HCT116 (cell line): ENCODE measurements at regions not wholly inside any gene's neighbourhood (a gene's known extent, or its start where the extent isn't known, plus 50 kb on each side); places are given as distances from the start of the nearest gene placed in this dataset.

ENCODE experiments used
- ATAC-seq: fragments of 200-7000 bp; cut with Tn5 transposase; 2 replicates; pipeline ENCODE4 v1.9.1; 2020; ENCODE audit warnings: mild to moderate bottlenecking, moderate library complexity
- BruUV-seq: library from RNA; stranded (reverse); fragments of 400-500 nt; replicated peaks from 2 replicates; lab custom pipeline; 2021; lab: Mats Ljungman, UMichigan
- CTCF ChIA-PET: fragments of 300-600 bp; sonication (Branson Sonifier 250); formaldehyde crosslinking; loops from one replicate; lab custom pipeline; 2021; ENCODE audit warnings: antibody characterized with exemption; lab: Charles Lee
- POLR2A ChIA-PET: fragments of 300-600, 350-600 bp; sonication (Branson Sonifier 250); formaldehyde crosslinking; loops from one replicate; lab custom pipeline; 2021; ENCODE audit warnings: antibody characterized with exemption; lab: Charles Lee
- RAD21 ChIA-PET, 2 experiments: fragments of 300-600 bp; sonication (Branson Sonifier 250); formaldehyde crosslinking; loops; one replicate each; lab custom pipeline; 2023; ENCODE audit warnings: low total read pairs in 2 of 2; ENCODE audit not compliant: uncharacterized antibody in 2 of 2, unreplicated experiment in 2 of 2, low non-redundant PET in 1 of 2; lab: Charles Lee
- DNase-seq: peaks from one replicate; pipeline ENCODE4 v3.0.0-alpha.2; 2010; ENCODE audit warnings: low read depth, low spot score
- H2AFZ ChIP-seq: fragments of 200-600 bp; shearing (Covaris generic), sonication (generic); 2 replicates; pipeline ENCODE4 v1.6.1; 2017; ENCODE audit warnings: low read depth, mixed run types, mixed read lengths, antibody characterized with exemption, low read length; ENCODE audit not compliant: poor library complexity, severe bottlenecking
- H3K27ac ChIP-seq: 2 replicates; pipeline ENCODE4 v1.5.1; 2012; ENCODE audit warnings: low read depth, low read length
- H3K27me3 ChIP-seq: fragments of 200-600 bp; sonication (generic); 2 replicates; pipeline ENCODE4 v1.6.1; 2016; ENCODE audit warnings: mixed run types, low read length, mixed read lengths; ENCODE audit not compliant: insufficient read depth
- H3K36me3 ChIP-seq, 2 experiments: fragments of 200-500 bp in 1 of 2; fragments of 200-600 bp in 1 of 2; sonication (Bioruptor generic) in 1 of 2; sonication (generic) in 1 of 2; 2 replicates each; pipeline versions ENCODE4 v1.5.1 to v1.6.1; 2014 to 2016; ENCODE audit warnings: low read length in 2 of 2, inconsistent platforms in 1 of 2, mixed read lengths in 1 of 2, mixed run types in 1 of 2; ENCODE audit not compliant: insufficient read depth in 2 of 2, control insufficient read depth in 1 of 2
- H3K4me1 ChIP-seq, 2 experiments: fragments of 200-600 bp in 1 of 2; sonication (generic) in 1 of 2; 2 replicates each; pipeline versions ENCODE4 v1.5.1 to v1.6.1; 2012 to 2017; ENCODE audit warnings: low read length in 2 of 2, inconsistent platforms in 1 of 2, mild to moderate bottlenecking in 1 of 2, mixed read lengths in 1 of 2, mixed run types in 1 of 2, moderate library complexity in 1 of 2; ENCODE audit not compliant: insufficient read depth in 2 of 2, control insufficient read depth in 1 of 2
- H3K4me2 ChIP-seq: fragments of 200-600 bp; sonication (generic); 2 replicates; pipeline ENCODE4 v1.6.1; 2017; ENCODE audit warnings: mixed run types, low read length, mixed read lengths
- H3K4me3 ChIP-seq, 2 experiments: fragments of 200-600 bp in 1 of 2; sonication (generic) in 1 of 2; replicated peaks in 1 of 2; 2 replicates each; pipeline ENCODE4 v1.5.1; 2011 to 2016; ENCODE audit warnings: low read length in 2 of 2, control low read depth in 1 of 2, low read depth in 1 of 2, mild to moderate bottlenecking in 1 of 2, mixed read lengths in 1 of 2, mixed run types in 1 of 2
- H3K79me2 ChIP-seq: fragments of 200-600 bp; sonication (generic); 2 replicates; pipeline ENCODE4 v1.6.1; 2017; ENCODE audit warnings: mild to moderate bottlenecking, mixed run types, low read length, moderate library complexity, mixed read lengths; ENCODE audit not compliant: insufficient read depth
- H3K9ac ChIP-seq: fragments of 200-600 bp; sonication (generic); 2 replicates; pipeline ENCODE4 v1.6.1; 2016; ENCODE audit warnings: low read length, mixed read lengths
- H3K9me2 ChIP-seq: fragments of 200-600 bp; sonication (generic), shearing (Covaris generic); 2 replicates; pipeline ENCODE4 v1.6.1; 2017; ENCODE audit warnings: mixed run types, mild to moderate bottlenecking, moderate library complexity; ENCODE audit not compliant: insufficient read depth
- H3K9me3 ChIP-seq, 2 experiments: fragments of 200-500 bp in 1 of 2; fragments of 200-600 bp in 1 of 2; sonication (Bioruptor generic) in 1 of 2; sonication (generic) in 1 of 2; 2 replicates each; pipeline ENCODE4 v1.6.1; 2014 to 2017; ENCODE audit warnings: low read length in 2 of 2, mixed read lengths in 2 of 2, inconsistent platforms in 1 of 2, low read depth in 1 of 2, mild to moderate bottlenecking in 1 of 2, mixed run types in 1 of 2, moderate library complexity in 1 of 2; ENCODE audit not compliant: control insufficient read depth in 1 of 2, insufficient read depth in 1 of 2
- H4K20me1 ChIP-seq: fragments of 200-600 bp; sonication (generic), shearing (Covaris generic); 2 replicates; pipeline ENCODE4 v1.6.1; 2017; ENCODE audit warnings: mixed run types, mild to moderate bottlenecking, moderate library complexity; ENCODE audit not compliant: insufficient read depth
- CBX3 ChIP-seq: IDR thresholded peaks from 2 replicates; pipeline ENCODE4 v1.6.1; 2012; ENCODE audit warnings: low read depth
- CEBPB ChIP-seq: IDR thresholded peaks from 2 replicates; pipeline ENCODE4 v1.6.1; 2012; ENCODE audit warnings: low read depth
- CTCF ChIP-seq, 3 experiments: fragments of 200-600 bp in 1 of 3; sonication (generic) in 1 of 3; IDR thresholded peaks in 2 of 3; conservative IDR thresholded peaks in 1 of 3; 2 replicates each; pipeline ENCODE4 v1.5.1; 2012 to 2017; ENCODE audit warnings: low read depth in 2 of 3, low read length in 2 of 3, antibody characterized with exemption in 1 of 3, borderline replicate concordance in 1 of 3, control low read depth in 1 of 3, mild to moderate bottlenecking in 1 of 3, mixed read lengths in 1 of 3, mixed run types in 1 of 3, moderate library complexity in 1 of 3; ENCODE audit not compliant: insufficient read depth in 1 of 3
- EGR1 ChIP-seq: IDR thresholded peaks from 2 replicates; pipeline ENCODE4 v1.6.1; 2012; ENCODE audit warnings: low read depth
- ELF1 ChIP-seq: IDR thresholded peaks from 2 replicates; pipeline ENCODE4 v1.6.1; 2012; ENCODE audit warnings: low read depth, borderline replicate concordance
- EZH2phosphoT487 ChIP-seq: fragments of 200-600 bp; IDR thresholded peaks from 2 replicates; pipeline ENCODE4 v1.6.1; 2018; ENCODE audit warnings: antibody characterized with exemption, borderline replicate concordance
- FOSL1 ChIP-seq: IDR thresholded peaks from 2 replicates; pipeline ENCODE4 v1.6.1; 2012; ENCODE audit warnings: low read depth
- JUND ChIP-seq: IDR thresholded peaks from 2 replicates; pipeline ENCODE4 v1.6.1; 2012
- SP1 ChIP-seq: IDR thresholded peaks from 2 replicates; pipeline ENCODE4 v1.6.1; 2012; ENCODE audit warnings: low read depth
- SRF ChIP-seq: IDR thresholded peaks from 2 replicates; pipeline ENCODE4 v1.6.1; 2012; ENCODE audit warnings: low read depth
- TCF7L2 ChIP-seq: IDR thresholded peaks from 2 replicates; pipeline ENCODE4 v1.7.0; 2011; ENCODE audit warnings: borderline replicate concordance, inconsistent platforms; ENCODE audit not compliant: insufficient read depth, insufficient read length; ENCODE audit errors: extremely low read depth
- YY1 ChIP-seq: IDR thresholded peaks from 2 replicates; pipeline ENCODE4 v1.6.1; 2011; ENCODE audit warnings: low read length, low read depth, moderate library complexity, mild to moderate bottlenecking; ENCODE audit not compliant: insufficient replicate concordance; ENCODE audit errors: extremely low read depth
- ZBTB33 ChIP-seq: IDR thresholded peaks from 2 replicates; pipeline ENCODE4 v1.6.1; 2011; ENCODE audit warnings: mild to moderate bottlenecking, low read length, moderate library complexity; ENCODE audit not compliant: insufficient replicate concordance; ENCODE audit errors: extremely low read depth
- ZFX ChIP-seq: fragments of 450-650 bp; IDR thresholded peaks from 2 replicates; pipeline ENCODE4 v1.6.1; 2017
- ZNF274 ChIP-seq: fragments of 200-500 bp; sonication (Bioruptor generic); IDR thresholded peaks from 2 replicates; pipeline ENCODE4 v1.6.1; 2014; ENCODE audit warnings: mild to moderate bottlenecking, low read depth, low read length, inconsistent platforms
- intact Hi-C: fragments of 100-400 bp; cut with micrococcal nuclease; formaldehyde crosslinking; loops from 2 replicates; pipeline ENCODE4 v1.10.0; 2022
- TF ChIP-seq, protein P1 (sequence below): IDR thresholded peaks from 2 replicates; pipeline ENCODE4 v1.6.1; 2012

- Histone ChIP-seq H4K20me1 (no peaks in the 10 kb centered on the region), H3K27ac (no peak overlapping the region), H3K79me2 (no peaks in the 10 kb centered on the region), H3K27me3 (no peaks in the 10 kb centered on the region), H3K9ac (no peak overlapping the region), H3K9me2 (0 out of 2 replicates have a peak, but pooled peaks cover 2% of the 10 kb centered on the region), H3K4me3 (no peak overlapping the region)
- BruUV-seq, result no TSS peak
- no peak for DNase-seq
- POLR2A ChIA-PET, result no interaction called here
- intact Hi-C loops, result no loop called here
- TF ChIP-seq EZH2phosphoT487 (no peak), JUND (no peak), TCF7L2 (no peak), CTCF (IDR thresholded peaks at IDR 0.05 in 2 of 3, conservative IDR thresholded peaks at IDR 0.05 in 1 of 3; ENCODE audit: borderline replicate concordance in 1 of 3, insufficient read depth in 1 of 3, low read depth in 2 of 3, low read length in 2 of 3) (no peak), YY1 (no peak), FOSL1 (no peak), ELF1 (no peak), EGR1 (no peak), ZNF274 (no peak), SRF (no peak), ZFX (no peak), CBX3 (no peak), ZBTB33 (no peak), CEBPB (no peak), SP1 (no peak)
- TF ChIP-seq, protein P1, sequence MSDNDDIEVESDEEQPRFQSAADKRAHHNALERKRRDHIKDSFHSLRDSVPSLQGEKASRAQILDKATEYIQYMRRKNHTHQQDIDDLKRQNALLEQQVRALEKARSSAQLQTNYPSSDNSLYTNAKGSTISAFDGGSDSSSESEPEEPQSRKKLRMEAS, result no peak
- TF ChIP-seq, all 23 proteins: peak for 0
- Histone ChIP-seq H3K9me3 (no peaks in the 10 kb centered on the region), H3K4me1 (no peaks in the 10 kb centered on the region), H2AFZ (no peak overlapping the region), H3K4me2 (no peak overlapping the region), H3K36me3 (no peaks in the 10 kb centered on the region)
- no peak for ATAC-seq
- CTCF ChIA-PET, result no interaction called here
- RAD21 ChIA-PET, result no interaction called here
Observed at GRCh38 chr5:116669261-116670031, 94.8 kb upstream of the SEMA6A start.
